ENCODE measurements at regions not wholly inside any gene's neighbourhood (a gene's known extent, or its start where the extent isn't known, plus 50 kb on each side); places are given as distances from the start of the nearest gene placed in this dataset.

- TF ChIP-seq CTCF (IDR thresholded peaks at IDR 0.05 in 2 of 3, conservative IDR thresholded peaks at IDR 0.05 in 1 of 3; ENCODE audit: control insufficient read depth in 2 of 3, extremely low read depth in 1 of 3, insufficient read depth in 1 of 3, low read depth in 3 of 3, low read length in 3 of 3) (no peak), ATF3 (IDR thresholded peaks at IDR 0.05; ENCODE audit: borderline replicate concordance, extremely low read depth, low read depth, low read length) (no peak), EGR1 (IDR thresholded peaks at IDR 0.05; ENCODE audit: borderline replicate concordance in 1 of 2, low read depth in 2 of 2, low read length in 2 of 2) (no peak), SPI1 (IDR thresholded peaks at IDR 0.05; ENCODE audit: borderline replicate concordance, insufficient read depth, low read depth, low read length) (no peak), EZH2 (IDR thresholded peaks at IDR 0.05; ENCODE audit: borderline replicate concordance, control insufficient read depth, low read depth, low read length) (no peak), USF2 (IDR thresholded peaks at IDR 0.05; ENCODE audit: borderline replicate concordance, low read depth, low read length) (no peak), CHD4 (IDR thresholded peaks at IDR 0.05) (no peak), ZBTB33 (IDR thresholded peaks at IDR 0.05) (no peak), SIN3A (IDR thresholded peaks at IDR 0.05; ENCODE audit: low read depth, low read length) (no peak), ZBTB4 (CRISPR knock-in tag; IDR thresholded peaks at IDR 0.05) (no peak), WRNIP1 (IDR thresholded peaks at IDR 0.05; ENCODE audit: borderline replicate concordance, low read depth, low read length) (no peak)
Measured at GRCh38 chr10:36141856-36142560, 499.9 kb upstream of the FZD8 start.
